ENCODE measurements at regions not wholly inside any gene's neighbourhood (a gene's known extent, or its start where the extent isn't known, plus 50 kb on each side); places are given as distances from the start of the nearest gene placed in this dataset.
"Not testable (repeated sequence)": the region's sequence is repeated elsewhere in the genome, so short reads cannot be mapped to it uniquely, and the experiment has no call there.

- no peak for TF ChIP-seq SNAPC4 (CRISPR knock-in tag; IDR thresholded peaks at IDR 0.05)
- TF ChIP-seq JDP2 (CRISPR knock-in tag; IDR thresholded peaks at IDR 0.05; ENCODE audit: borderline replicate concordance) = no peak
- TF ChIP-seq RBM39 (IDR thresholded peaks at IDR 0.05; ENCODE audit: low read depth, low read length, poor library complexity, severe bottlenecking) = no peak
Observed at GRCh38 chr13:62747152-62747551, 1331.5 kb upstream of the PCDH20 start (continued).

- not testable (repeated sequence) for FAIRE-seq
Observed at GRCh38 chr13:62729746-62730145, 1314.1 kb upstream of the PCDH20 start.

More at GRCh38 chr13:62729746-62730145, 1314.1 kb upstream of the PCDH20 start:
- BruUV-seq (replicated peaks); H3K79me2 ChIP-seq (ENCODE audit: insufficient read depth, low read length); intact Hi-C loops (cut with micrococcal nuclease; ENCODE audit: unreplicated experiment); H3K9me3 ChIP-seq (ENCODE audit: low read length); ATAC-seq; H3K4me3 ChIP-seq (replicated peaks in 1 of 3; ENCODE audit: insufficient read depth in 1 of 3, low read depth in 2 of 3, low read length in 3 of 3); H3K27ac ChIP-seq (ENCODE audit: extremely low read length, insufficient read depth, low read length); in situ Hi-C loops (cut with HindIII; ENCODE audit: extremely low pct_ligation_motif_present, low pct_unique_long_range_greater_than_20kb); POLR2A ChIA-PET; H3K4me2 ChIP-seq (ENCODE audit: low read depth, low read length); H3K9ac ChIP-seq (ENCODE audit: insufficient read depth, low read depth, low read length); DNase-seq (ENCODE audit: low spot score); H3K4me1 ChIP-seq (ENCODE audit: insufficient read depth, low read length); H3K36me3 ChIP-seq (replicated peaks in 1 of 2; ENCODE audit: control insufficient read depth in 1 of 2, insufficient read depth in 2 of 2, low read length in 2 of 2); H4K20me1 ChIP-seq (ENCODE audit: insufficient read depth, low read length); CTCF ChIA-PET (ENCODE audit: low intra/inter-chr PET ratio, low total read pairs); H3K27me3 ChIP-seq (ENCODE audit: control insufficient read depth in 1 of 2, insufficient read depth in 2 of 2, low read length in 2 of 2); H2AFZ ChIP-seq (ENCODE audit: low read length): not testable (repeated sequence)
- WGBS (ENCODE audit: low lambda C conversion rate) = 47% methylated on average over 5 of the region's 9 CpGs
